HCT116 (cell line): ENCODE measurements at regions not wholly inside any gene's neighbourhood (a gene's known extent, or its start where the extent isn't known, plus 50 kb on each side); places are given as distances from the start of the nearest gene placed in this dataset.

Experiments used
- ATAC-seq: fragments of 200-7000 bp; cut with Tn5 transposase; 2 replicates; pipeline ENCODE4 v1.9.1; 2020; ENCODE audit warnings: mild to moderate bottlenecking, moderate library complexity
- BruUV-seq: library from RNA; stranded (reverse); fragments of 400-500 nt; replicated peaks from 2 replicates; lab custom pipeline; 2021; lab: Mats Ljungman, UMichigan
- CTCF ChIA-PET: fragments of 300-600 bp; sonication (Branson Sonifier 250); formaldehyde crosslinking; loops from one replicate; lab custom pipeline; 2021; ENCODE audit warnings: antibody characterized with exemption; lab: Charles Lee
- POLR2A ChIA-PET: fragments of 300-600, 350-600 bp; sonication (Branson Sonifier 250); formaldehyde crosslinking; loops from one replicate; lab custom pipeline; 2021; ENCODE audit warnings: antibody characterized with exemption; lab: Charles Lee
- RAD21 ChIA-PET, 2 experiments: fragments of 300-600 bp; sonication (Branson Sonifier 250); formaldehyde crosslinking; loops; one replicate each; lab custom pipeline; 2023; ENCODE audit warnings: low total read pairs in 2 of 2; ENCODE audit not compliant: uncharacterized antibody in 2 of 2, unreplicated experiment in 2 of 2, low non-redundant PET in 1 of 2; lab: Charles Lee
- DNase-seq: peaks from one replicate; pipeline ENCODE4 v3.0.0-alpha.2; 2010; ENCODE audit warnings: low read depth, low spot score
- H2AFZ ChIP-seq: fragments of 200-600 bp; shearing (Covaris generic), sonication (generic); 2 replicates; pipeline ENCODE4 v1.6.1; 2017; ENCODE audit warnings: low read depth, mixed run types, mixed read lengths, antibody characterized with exemption, low read length; ENCODE audit not compliant: poor library complexity, severe bottlenecking
- H3K27ac ChIP-seq: 2 replicates; pipeline ENCODE4 v1.5.1; 2012; ENCODE audit warnings: low read depth, low read length
- H3K27me3 ChIP-seq: fragments of 200-600 bp; sonication (generic); 2 replicates; pipeline ENCODE4 v1.6.1; 2016; ENCODE audit warnings: mixed run types, low read length, mixed read lengths; ENCODE audit not compliant: insufficient read depth
- H3K36me3 ChIP-seq, 2 experiments: fragments of 200-500 bp in 1 of 2; fragments of 200-600 bp in 1 of 2; sonication (Bioruptor generic) in 1 of 2; sonication (generic) in 1 of 2; 2 replicates each; pipeline versions ENCODE4 v1.5.1 to v1.6.1; 2014 to 2016; ENCODE audit warnings: low read length in 2 of 2, inconsistent platforms in 1 of 2, mixed read lengths in 1 of 2, mixed run types in 1 of 2; ENCODE audit not compliant: insufficient read depth in 2 of 2, control insufficient read depth in 1 of 2
- H3K4me1 ChIP-seq, 2 experiments: fragments of 200-600 bp in 1 of 2; sonication (generic) in 1 of 2; 2 replicates each; pipeline versions ENCODE4 v1.5.1 to v1.6.1; 2012 to 2017; ENCODE audit warnings: low read length in 2 of 2, inconsistent platforms in 1 of 2, mild to moderate bottlenecking in 1 of 2, mixed read lengths in 1 of 2, mixed run types in 1 of 2, moderate library complexity in 1 of 2; ENCODE audit not compliant: insufficient read depth in 2 of 2, control insufficient read depth in 1 of 2
- H3K4me2 ChIP-seq: fragments of 200-600 bp; sonication (generic); 2 replicates; pipeline ENCODE4 v1.6.1; 2017; ENCODE audit warnings: mixed run types, low read length, mixed read lengths
- H3K4me3 ChIP-seq, 2 experiments: fragments of 200-600 bp in 1 of 2; sonication (generic) in 1 of 2; replicated peaks in 1 of 2; 2 replicates each; pipeline ENCODE4 v1.5.1; 2011 to 2016; ENCODE audit warnings: low read length in 2 of 2, control low read depth in 1 of 2, low read depth in 1 of 2, mild to moderate bottlenecking in 1 of 2, mixed read lengths in 1 of 2, mixed run types in 1 of 2
- H3K79me2 ChIP-seq: fragments of 200-600 bp; sonication (generic); 2 replicates; pipeline ENCODE4 v1.6.1; 2017; ENCODE audit warnings: mild to moderate bottlenecking, mixed run types, low read length, moderate library complexity, mixed read lengths; ENCODE audit not compliant: insufficient read depth
- H3K9ac ChIP-seq: fragments of 200-600 bp; sonication (generic); 2 replicates; pipeline ENCODE4 v1.6.1; 2016; ENCODE audit warnings: low read length, mixed read lengths
- H3K9me2 ChIP-seq: fragments of 200-600 bp; sonication (generic), shearing (Covaris generic); 2 replicates; pipeline ENCODE4 v1.6.1; 2017; ENCODE audit warnings: mixed run types, mild to moderate bottlenecking, moderate library complexity; ENCODE audit not compliant: insufficient read depth
- H3K9me3 ChIP-seq, 2 experiments: fragments of 200-500 bp in 1 of 2; fragments of 200-600 bp in 1 of 2; sonication (Bioruptor generic) in 1 of 2; sonication (generic) in 1 of 2; 2 replicates each; pipeline ENCODE4 v1.6.1; 2014 to 2017; ENCODE audit warnings: low read length in 2 of 2, mixed read lengths in 2 of 2, inconsistent platforms in 1 of 2, low read depth in 1 of 2, mild to moderate bottlenecking in 1 of 2, mixed run types in 1 of 2, moderate library complexity in 1 of 2; ENCODE audit not compliant: control insufficient read depth in 1 of 2, insufficient read depth in 1 of 2
- H4K20me1 ChIP-seq: fragments of 200-600 bp; sonication (generic), shearing (Covaris generic); 2 replicates; pipeline ENCODE4 v1.6.1; 2017; ENCODE audit warnings: mixed run types, mild to moderate bottlenecking, moderate library complexity; ENCODE audit not compliant: insufficient read depth
- CBX3 ChIP-seq: IDR thresholded peaks from 2 replicates; pipeline ENCODE4 v1.6.1; 2012; ENCODE audit warnings: low read depth
- CTCF ChIP-seq, 3 experiments: fragments of 200-600 bp in 1 of 3; sonication (generic) in 1 of 3; IDR thresholded peaks in 2 of 3; conservative IDR thresholded peaks in 1 of 3; 2 replicates each; pipeline ENCODE4 v1.5.1; 2012 to 2017; ENCODE audit warnings: low read depth in 2 of 3, low read length in 2 of 3, antibody characterized with exemption in 1 of 3, borderline replicate concordance in 1 of 3, control low read depth in 1 of 3, mild to moderate bottlenecking in 1 of 3, mixed read lengths in 1 of 3, mixed run types in 1 of 3, moderate library complexity in 1 of 3; ENCODE audit not compliant: insufficient read depth in 1 of 3
- ELF1 ChIP-seq: IDR thresholded peaks from 2 replicates; pipeline ENCODE4 v1.6.1; 2012; ENCODE audit warnings: low read depth, borderline replicate concordance
- EZH2 ChIP-seq: fragments of 200-600 bp; sonication (generic); IDR thresholded peaks from 2 replicates; pipeline ENCODE4 v1.6.1; 2017; ENCODE audit warnings: antibody characterized with exemption, mixed run types
- FOSL1 ChIP-seq: IDR thresholded peaks from 2 replicates; pipeline ENCODE4 v1.6.1; 2012; ENCODE audit warnings: low read depth
- JUND ChIP-seq: IDR thresholded peaks from 2 replicates; pipeline ENCODE4 v1.6.1; 2012
- POLR2A ChIP-seq: IDR thresholded peaks from 2 replicates; pipeline ENCODE4 v1.7.0; 2011; ENCODE audit warnings: borderline replicate concordance; ENCODE audit not compliant: insufficient read depth, insufficient read length; ENCODE audit errors: extremely low read depth
- POLR2AphosphoS5 ChIP-seq: IDR thresholded peaks from 2 replicates; pipeline ENCODE4 v1.6.1; 2011; ENCODE audit warnings: mild to moderate bottlenecking, low read depth, low read length, moderate library complexity
- RAD21 ChIP-seq: IDR thresholded peaks from 2 replicates; pipeline ENCODE4 v1.6.1; 2012; ENCODE audit warnings: low read depth, mild to moderate bottlenecking
- SP1 ChIP-seq: IDR thresholded peaks from 2 replicates; pipeline ENCODE4 v1.6.1; 2012; ENCODE audit warnings: low read depth
- YY1 ChIP-seq: IDR thresholded peaks from 2 replicates; pipeline ENCODE4 v1.6.1; 2011; ENCODE audit warnings: low read length, low read depth, moderate library complexity, mild to moderate bottlenecking; ENCODE audit not compliant: insufficient replicate concordance; ENCODE audit errors: extremely low read depth
- ZFX ChIP-seq: fragments of 450-650 bp; IDR thresholded peaks from 2 replicates; pipeline ENCODE4 v1.6.1; 2017
- intact Hi-C: fragments of 100-400 bp; cut with micrococcal nuclease; formaldehyde crosslinking; loops from 2 replicates; pipeline ENCODE4 v1.10.0; 2022

- POLR2A ChIA-PET = no interaction called here
- intact Hi-C loops = no loop called here
- no peak overlapping the region for H2AFZ ChIP-seq
- H4K20me1 ChIP-seq = no peaks in the 10 kb centered on the region; the same call in 1 of the 2 replicates
- DNase-seq (no peak), ATAC-seq (no peak)
- H3K9ac ChIP-seq = no peak overlapping the region
- H3K27me3 ChIP-seq = no peaks in the 10 kb centered on the region
- H3K4me2 ChIP-seq = no peak overlapping the region
- BruUV-seq = no TSS peak
- RAD21 ChIA-PET = no interaction called here
- peaks cover 3 to 4% of the 10 kb centered on the region in 2 experiments; a peak in 2 of 4 replicates for H3K9me3 ChIP-seq
- no peak for TF ChIP-seq JUND
- TF ChIP-seq FOSL1 = no peak
- no peak for TF ChIP-seq ZFX
- no peak for TF ChIP-seq POLR2A
- TF ChIP-seq CTCF (IDR thresholded peaks at IDR 0.05 in 2 of 3, conservative IDR thresholded peaks at IDR 0.05 in 1 of 3; ENCODE audit: borderline replicate concordance in 1 of 3, insufficient read depth in 1 of 3, low read depth in 2 of 3, low read length in 2 of 3) = no peak
- no peak for TF ChIP-seq SP1
- no peak for TF ChIP-seq CBX3
- no peak for TF ChIP-seq YY1
- TF ChIP-seq POLR2AphosphoS5 = no peak
- TF ChIP-seq RAD21 = no peak
- TF ChIP-seq ELF1 = no peak
- TF ChIP-seq EZH2 = no peak
- H3K36me3 ChIP-seq = no peaks in the 10 kb centered on the region
- H3K27ac ChIP-seq = no peak overlapping the region
- H3K79me2 ChIP-seq = no peaks in the 10 kb centered on the region
- H3K4me1 ChIP-seq = no peaks in the 10 kb centered on the region
- H3K4me3 ChIP-seq = no peak overlapping the region
- CTCF ChIA-PET = no interaction called here
- no peaks in the 10 kb centered on the region for H3K9me2 ChIP-seq
These were observed 1207.1 kb upstream of the CDH18 start for GRCh38 chr5:21195145-21195544.
